HCT116 (cell line): ENCODE measurements at regions not wholly inside any gene's neighbourhood (a gene's known extent, or its start where the extent isn't known, plus 50 kb on each side); places are given as distances from the start of the nearest gene placed in this dataset.
"Not testable (repeated sequence)": the region's sequence is repeated elsewhere in the genome, so short reads cannot be mapped to it uniquely, and the experiment has no call there.

ENCODE experiments used
- CEBPB ChIP-seq: IDR thresholded peaks from 2 replicates; pipeline ENCODE4 v1.6.1; 2012; ENCODE audit warnings: low read depth
- EZH2phosphoT487 ChIP-seq: fragments of 200-600 bp; IDR thresholded peaks from 2 replicates; pipeline ENCODE4 v1.6.1; 2018; ENCODE audit warnings: antibody characterized with exemption, borderline replicate concordance
- POLR2A ChIP-seq: IDR thresholded peaks from 2 replicates; pipeline ENCODE4 v1.7.0; 2011; ENCODE audit warnings: borderline replicate concordance; ENCODE audit not compliant: insufficient read depth, insufficient read length; ENCODE audit errors: extremely low read depth
- POLR2AphosphoS5 ChIP-seq: IDR thresholded peaks from 2 replicates; pipeline ENCODE4 v1.6.1; 2011; ENCODE audit warnings: mild to moderate bottlenecking, low read depth, low read length, moderate library complexity
- SIN3A ChIP-seq: IDR thresholded peaks from 2 replicates; pipeline ENCODE4 v1.6.1; 2012; ENCODE audit warnings: low read depth
- SP1 ChIP-seq: IDR thresholded peaks from 2 replicates; pipeline ENCODE4 v1.6.1; 2012; ENCODE audit warnings: low read depth
- TF ChIP-seq, protein P1 (sequence below): IDR thresholded peaks from 2 replicates; pipeline ENCODE4 v1.6.1; 2012; ENCODE audit warnings: low read depth
- TF ChIP-seq, protein P2 (sequence below), 3 experiments: fragments of 200-600 bp in 1 of 3; sonication (generic) in 1 of 3; IDR thresholded peaks in 2 of 3; conservative IDR thresholded peaks in 1 of 3; 2 replicates each; pipeline ENCODE4 v1.5.1; 2012 to 2017; ENCODE audit warnings: low read depth in 2 of 3, low read length in 2 of 3, antibody characterized with exemption in 1 of 3, borderline replicate concordance in 1 of 3, control low read depth in 1 of 3, mild to moderate bottlenecking in 1 of 3, mixed read lengths in 1 of 3, mixed run types in 1 of 3, moderate library complexity in 1 of 3; ENCODE audit not compliant: insufficient read depth in 1 of 3

DNA sequence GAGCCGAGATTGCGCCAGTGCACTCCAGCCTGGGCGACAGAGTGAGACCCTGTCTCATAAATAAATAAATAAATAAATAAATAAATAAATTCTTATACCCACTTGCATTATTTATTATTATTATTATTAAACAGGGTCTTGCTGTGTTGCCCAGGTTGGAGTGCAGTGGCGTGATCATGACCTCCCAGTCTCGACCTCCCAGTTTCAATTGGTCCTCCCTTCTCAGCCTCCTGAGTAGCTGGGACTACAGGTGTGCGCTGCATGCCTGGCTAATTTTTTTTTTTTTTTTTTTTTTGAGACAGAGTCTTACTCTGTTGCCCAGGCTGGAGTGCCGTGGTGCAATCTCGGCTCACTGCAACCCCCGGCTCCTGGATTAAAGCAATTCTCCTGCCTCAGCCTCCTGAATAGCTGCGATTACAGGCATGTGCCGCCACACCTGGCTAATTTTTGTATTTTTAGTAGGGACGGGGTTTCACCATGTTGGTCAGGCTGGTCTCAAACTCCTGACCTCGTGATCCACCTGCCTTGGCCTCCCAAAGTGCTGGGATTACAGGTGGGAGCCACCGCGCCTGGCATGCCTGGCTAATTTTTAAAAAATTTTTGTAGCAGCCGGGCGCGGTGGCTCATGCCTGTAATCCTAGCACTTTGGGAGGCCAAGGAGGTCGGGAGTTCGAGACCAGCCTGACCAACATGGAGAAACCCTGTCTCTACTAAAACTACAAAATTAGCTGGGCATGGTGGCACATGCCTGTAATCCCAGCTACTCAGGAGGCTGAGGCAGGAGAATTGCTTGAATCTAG lies 150.2 kb downstream of the SEC14L1 start:
- TF ChIP-seq SIN3A, CEBPB, POLR2A, SP1, EZH2phosphoT487, POLR2AphosphoS5: not testable (repeated sequence)
- TF ChIP-seq, protein P1, sequence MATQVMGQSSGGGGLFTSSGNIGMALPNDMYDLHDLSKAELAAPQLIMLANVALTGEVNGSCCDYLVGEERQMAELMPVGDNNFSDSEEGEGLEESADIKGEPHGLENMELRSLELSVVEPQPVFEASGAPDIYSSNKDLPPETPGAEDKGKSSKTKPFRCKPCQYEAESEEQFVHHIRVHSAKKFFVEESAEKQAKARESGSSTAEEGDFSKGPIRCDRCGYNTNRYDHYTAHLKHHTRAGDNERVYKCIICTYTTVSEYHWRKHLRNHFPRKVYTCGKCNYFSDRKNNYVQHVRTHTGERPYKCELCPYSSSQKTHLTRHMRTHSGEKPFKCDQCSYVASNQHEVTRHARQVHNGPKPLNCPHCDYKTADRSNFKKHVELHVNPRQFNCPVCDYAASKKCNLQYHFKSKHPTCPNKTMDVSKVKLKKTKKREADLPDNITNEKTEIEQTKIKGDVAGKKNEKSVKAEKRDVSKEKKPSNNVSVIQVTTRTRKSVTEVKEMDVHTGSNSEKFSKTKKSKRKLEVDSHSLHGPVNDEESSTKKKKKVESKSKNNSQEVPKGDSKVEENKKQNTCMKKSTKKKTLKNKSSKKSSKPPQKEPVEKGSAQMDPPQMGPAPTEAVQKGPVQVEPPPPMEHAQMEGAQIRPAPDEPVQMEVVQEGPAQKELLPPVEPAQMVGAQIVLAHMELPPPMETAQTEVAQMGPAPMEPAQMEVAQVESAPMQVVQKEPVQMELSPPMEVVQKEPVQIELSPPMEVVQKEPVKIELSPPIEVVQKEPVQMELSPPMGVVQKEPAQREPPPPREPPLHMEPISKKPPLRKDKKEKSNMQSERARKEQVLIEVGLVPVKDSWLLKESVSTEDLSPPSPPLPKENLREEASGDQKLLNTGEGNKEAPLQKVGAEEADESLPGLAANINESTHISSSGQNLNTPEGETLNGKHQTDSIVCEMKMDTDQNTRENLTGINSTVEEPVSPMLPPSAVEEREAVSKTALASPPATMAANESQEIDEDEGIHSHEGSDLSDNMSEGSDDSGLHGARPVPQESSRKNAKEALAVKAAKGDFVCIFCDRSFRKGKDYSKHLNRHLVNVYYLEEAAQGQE = not testable (repeated sequence)
- TF ChIP-seq, protein P2, sequence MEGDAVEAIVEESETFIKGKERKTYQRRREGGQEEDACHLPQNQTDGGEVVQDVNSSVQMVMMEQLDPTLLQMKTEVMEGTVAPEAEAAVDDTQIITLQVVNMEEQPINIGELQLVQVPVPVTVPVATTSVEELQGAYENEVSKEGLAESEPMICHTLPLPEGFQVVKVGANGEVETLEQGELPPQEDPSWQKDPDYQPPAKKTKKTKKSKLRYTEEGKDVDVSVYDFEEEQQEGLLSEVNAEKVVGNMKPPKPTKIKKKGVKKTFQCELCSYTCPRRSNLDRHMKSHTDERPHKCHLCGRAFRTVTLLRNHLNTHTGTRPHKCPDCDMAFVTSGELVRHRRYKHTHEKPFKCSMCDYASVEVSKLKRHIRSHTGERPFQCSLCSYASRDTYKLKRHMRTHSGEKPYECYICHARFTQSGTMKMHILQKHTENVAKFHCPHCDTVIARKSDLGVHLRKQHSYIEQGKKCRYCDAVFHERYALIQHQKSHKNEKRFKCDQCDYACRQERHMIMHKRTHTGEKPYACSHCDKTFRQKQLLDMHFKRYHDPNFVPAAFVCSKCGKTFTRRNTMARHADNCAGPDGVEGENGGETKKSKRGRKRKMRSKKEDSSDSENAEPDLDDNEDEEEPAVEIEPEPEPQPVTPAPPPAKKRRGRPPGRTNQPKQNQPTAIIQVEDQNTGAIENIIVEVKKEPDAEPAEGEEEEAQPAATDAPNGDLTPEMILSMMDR (IDR thresholded peaks at IDR 0.05 in 2 of 3, conservative IDR thresholded peaks at IDR 0.05 in 1 of 3; ENCODE audit: borderline replicate concordance in 1 of 3, insufficient read depth in 1 of 3, low read depth in 2 of 3, low read length in 2 of 3) = not testable (repeated sequence)
